SH-SY5Y (cell line): ENCODE measurements at regions not wholly inside any gene's neighbourhood (a gene's known extent, or its start where the extent isn't known, plus 50 kb on each side); places are given as distances from the start of the nearest gene placed in this dataset.

ENCODE experiments used
- GATA2 ChIP-seq: IDR thresholded peaks from 2 replicates; pipeline ENCODE4 v1.6.1; 2011; ENCODE audit warnings: mild to moderate bottlenecking, low read depth, low read length
- GATA3 ChIP-seq: IDR thresholded peaks from 2 replicates; pipeline ENCODE4 v1.6.1; 2011; ENCODE audit warnings: low read depth, mild to moderate bottlenecking, low read length, moderate library complexity

GRCh38 chr5:18074961-18075360 lies 440.7 kb downstream of the TAF11L14 start:
- no peak for TF ChIP-seq GATA2
- TF ChIP-seq GATA3: no peak
